Liver (tissue), 3 donors: ENCODE measurements at regions not wholly inside any gene's neighbourhood (a gene's known extent, or its start where the extent isn't known, plus 50 kb on each side); places are given as distances from the start of the nearest gene placed in this dataset.

Source experiments
- ATF3 ChIP-seq: IDR thresholded peaks from 2 replicates; pipeline ENCODE4 v1.6.1; 2016; ENCODE audit warnings: antibody characterized with exemption
- CTCF ChIP-seq: fragments of 150-350 bp; IDR thresholded peaks from 2 replicates; pipeline ENCODE4 v1.5.1; 2017; ENCODE audit warnings: improper control_type of control experiment, low read depth, low read length; ENCODE audit not compliant: missing input control
- EGR1 ChIP-seq, 2 donors: IDR thresholded peaks; 2 replicates each; pipeline ENCODE4 v1.6.1; 2016 to 2018; ENCODE audit warnings: antibody characterized with exemption in 2 of 2, low read depth in 2 of 2
- GABPA ChIP-seq, 2 donors: IDR thresholded peaks in 1 of 2; conservative IDR thresholded peaks in 1 of 2; 2 replicates each; pipeline ENCODE4 v1.6.1; 2016; ENCODE audit warnings: antibody characterized with exemption in 2 of 2, mild to moderate bottlenecking in 1 of 2, moderate library complexity in 1 of 2
- HNF4A ChIP-seq, 2 donors: conservative IDR thresholded peaks; 2 replicates each; pipeline ENCODE4 v1.6.1; 2016; ENCODE audit warnings: antibody characterized with exemption in 2 of 2, mild to moderate bottlenecking in 2 of 2
- JUND ChIP-seq, 2 donors: IDR thresholded peaks; 2 replicates each; pipeline ENCODE4 v1.6.1; 2016; ENCODE audit warnings: antibody characterized with exemption in 2 of 2
- MAX ChIP-seq: IDR thresholded peaks from 2 replicates; pipeline ENCODE4 v1.6.1; 2016; ENCODE audit warnings: antibody characterized with exemption
- NR2F2 ChIP-seq: IDR thresholded peaks from 2 replicates; pipeline ENCODE4 v1.6.1; 2016; ENCODE audit warnings: antibody characterized with exemption
- RAD21 ChIP-seq, 2 donors: IDR thresholded peaks; 2 replicates each; pipeline ENCODE4 v1.6.1; 2016; ENCODE audit warnings: antibody characterized with exemption in 2 of 2, mild to moderate bottlenecking in 2 of 2
- REST ChIP-seq: IDR thresholded peaks from 2 replicates; pipeline ENCODE4 v1.6.1; 2016; ENCODE audit warnings: antibody characterized with exemption, mild to moderate bottlenecking
- SP1 ChIP-seq: IDR thresholded peaks from 2 replicates; pipeline ENCODE4 v1.6.1; 2018; ENCODE audit warnings: antibody characterized with exemption, mild to moderate bottlenecking
- TAF1 ChIP-seq: conservative IDR thresholded peaks from 2 replicates; pipeline ENCODE4 v1.6.1; 2016; ENCODE audit warnings: antibody characterized with exemption, mild to moderate bottlenecking
- YY1 ChIP-seq: IDR thresholded peaks from 2 replicates; pipeline ENCODE4 v1.6.1; 2016; ENCODE audit warnings: antibody characterized with exemption, mild to moderate bottlenecking
- donor health status: healthy.
- donor health status: healthy.

- no peak for TF ChIP-seq REST
- no peak for TF ChIP-seq CTCF
- no peak for TF ChIP-seq RAD21 (IDR thresholded peaks at IDR 0.05)
- peak in 1 of 2 donors; percentile 45 for TF ChIP-seq HNF4A (conservative IDR thresholded peaks at IDR 0.05)
- TF ChIP-seq TAF1 = no peak
- TF ChIP-seq EGR1 (IDR thresholded peaks at IDR 0.05; ENCODE audit: low read depth in 2 of 2) = no peak
- no peak for TF ChIP-seq ATF3
- TF ChIP-seq JUND (IDR thresholded peaks at IDR 0.05) = no peak
- TF ChIP-seq MAX = no peak
- TF ChIP-seq YY1 = no peak
- no peak for TF ChIP-seq GABPA (IDR thresholded peaks at IDR 0.05 in 1 of 2, conservative IDR thresholded peaks at IDR 0.05 in 1 of 2)
- no peak for TF ChIP-seq SP1
- no peak for TF ChIP-seq NR2F2
These were observed 337.0 kb upstream of the SLITRK5 start for GRCh38 chr13:87334176-87334575.
